ENCODE measurements at regions not wholly inside any gene's neighbourhood (a gene's known extent, or its start where the extent isn't known, plus 50 kb on each side); places are given as distances from the start of the nearest gene placed in this dataset.

DNA sequence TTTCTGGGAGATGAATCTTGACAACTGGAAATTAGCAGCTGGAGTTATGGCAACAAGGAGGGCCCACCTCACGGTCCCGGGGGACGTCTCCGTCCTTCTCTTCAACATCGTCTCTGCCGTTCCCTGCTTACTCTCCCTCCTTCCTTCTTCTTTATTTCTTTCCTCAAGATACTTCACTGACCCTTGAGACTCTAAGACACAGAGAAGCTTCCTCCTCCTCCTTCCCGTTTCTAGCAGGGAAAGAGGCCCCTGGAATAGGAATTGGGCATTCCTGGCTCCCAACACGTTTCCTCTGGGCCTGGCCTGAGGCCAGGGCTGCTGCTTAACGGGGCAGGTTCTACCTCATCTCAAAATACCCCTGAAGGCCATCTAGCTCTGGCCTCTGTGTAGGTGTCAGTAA lies 189.9 kb upstream of the GMDS start:
- Histone ChIP-seq H3K27ac (ENCODE audit: low read depth in 2 of 2, low read length in 2 of 2) (no peak overlapping the region), H3K27me3 (ENCODE audit: control insufficient read depth, insufficient read depth, low read length) (no peaks in the 10 kb centered on the region), H3K36me3 (ENCODE audit: control insufficient read depth in 2 of 3, insufficient read depth in 3 of 3, low read length in 3 of 3) (no peaks in the 10 kb centered on the region), H3K4me3 (ENCODE audit: low read length in 3 of 3) (no peak overlapping the region), H3K9ac (ENCODE audit: low read length in 3 of 3) (no peak overlapping the region), H3K4me1 (ENCODE audit: control insufficient read depth in 2 of 3, insufficient read depth in 2 of 3, low read depth in 1 of 3, low read length in 3 of 3) (peaks cover 0 to 7% (median 0%) of the 10 kb centered on the region in 3 donors), H3K9me3 (ENCODE audit: control insufficient read depth in 2 of 3, insufficient read depth in 1 of 3, low read length in 3 of 3) (no peaks in the 10 kb centered on the region)
- TF ChIP-seq CTCF (IDR thresholded peaks at IDR 0.05; ENCODE audit: borderline replicate concordance, extremely low read depth, insufficient read depth), result no peak
- DNase-seq (no peak), FAIRE-seq (no peak)
- intact Hi-C loops (cut with DNase I), result no loop called here

GRCh38 chr6:2434912-2435311 lies 189.5 kb upstream of the GMDS start:
- FAIRE-seq, result no peak
- Histone ChIP-seq H3K9me3 (ENCODE audit: control insufficient read depth in 2 of 3, insufficient read depth in 1 of 3, low read length in 3 of 3) (no peaks in the 10 kb centered on the region), H3K27ac (ENCODE audit: low read depth in 2 of 2, low read length in 2 of 2) (peak overlapping the region in 1 of 2 donors; percentile 65), H3K4me3 (ENCODE audit: low read length in 3 of 3) (no peak overlapping the region), H3K36me3 (ENCODE audit: control insufficient read depth in 2 of 3, insufficient read depth in 3 of 3, low read length in 3 of 3) (no peaks in the 10 kb centered on the region), H3K9ac (ENCODE audit: low read length in 3 of 3) (no peak overlapping the region), H3K4me1 (ENCODE audit: control insufficient read depth in 2 of 3, insufficient read depth in 2 of 3, low read depth in 1 of 3, low read length in 3 of 3) (peaks cover 0 to 7% (median 0%) of the 10 kb centered on the region in 3 donors), H3K27me3 (ENCODE audit: control insufficient read depth, insufficient read depth, low read length) (no peaks in the 10 kb centered on the region)
- TF ChIP-seq CTCF (IDR thresholded peaks at IDR 0.05; ENCODE audit: borderline replicate concordance, extremely low read depth, insufficient read depth), result no peak
- intact Hi-C loops (cut with DNase I), result no loop called here
- DNase-seq, result peak in 2 of 5 donors; percentile 43 to 48

GRCh38 chr6:2434116-2434515 lies 188.7 kb upstream of the GMDS start:
- no peak overlapping the region for H3K9ac ChIP-seq (ENCODE audit: low read length in 3 of 3)
- DNase-seq (peak; percentile 70 to 94 (median 77)), FAIRE-seq (no peak)
- no peaks in the 10 kb centered on the region for H3K9me3 ChIP-seq (ENCODE audit: control insufficient read depth in 2 of 3, insufficient read depth in 1 of 3, low read length in 3 of 3)
- H3K4me1 ChIP-seq (ENCODE audit: control insufficient read depth in 2 of 3, insufficient read depth in 2 of 3, low read depth in 1 of 3, low read length in 3 of 3), result peaks cover 0 to 7% (median 0%) of the 10 kb centered on the region in 3 donors
- no peak for TF ChIP-seq CTCF (IDR thresholded peaks at IDR 0.05; ENCODE audit: borderline replicate concordance, extremely low read depth, insufficient read depth)
- no peaks in the 10 kb centered on the region for H3K36me3 ChIP-seq (ENCODE audit: control insufficient read depth in 2 of 3, insufficient read depth in 3 of 3, low read length in 3 of 3)
- H3K27me3 ChIP-seq (ENCODE audit: control insufficient read depth, insufficient read depth, low read length), result no peaks in the 10 kb centered on the region
- H3K4me3 ChIP-seq (ENCODE audit: low read length in 3 of 3), result no peak overlapping the region
- peak overlapping the region; percentile 76 to 89 for H3K27ac ChIP-seq (ENCODE audit: low read depth in 2 of 2, low read length in 2 of 2)
- intact Hi-C loops (cut with DNase I), result no loop called here

GRCh38 chr6:2433711-2434110 lies 188.3 kb upstream of the GMDS start:
- peak in 1 of 5 donors; percentile 68 for DNase-seq
- no peak for TF ChIP-seq CTCF (IDR thresholded peaks at IDR 0.05; ENCODE audit: borderline replicate concordance, extremely low read depth, insufficient read depth)
- Histone ChIP-seq H3K27ac (ENCODE audit: low read depth in 2 of 2, low read length in 2 of 2) (peak overlapping the region; percentile 76 to 89), H3K36me3 (ENCODE audit: control insufficient read depth in 2 of 3, insufficient read depth in 3 of 3, low read length in 3 of 3) (no peaks in the 10 kb centered on the region), H3K9ac (ENCODE audit: low read length in 3 of 3) (no peak overlapping the region), H3K4me3 (ENCODE audit: low read length in 3 of 3) (no peak overlapping the region), H3K9me3 (ENCODE audit: control insufficient read depth in 2 of 3, insufficient read depth in 1 of 3, low read length in 3 of 3) (no peaks in the 10 kb centered on the region), H3K27me3 (ENCODE audit: control insufficient read depth, insufficient read depth, low read length) (no peaks in the 10 kb centered on the region), H3K4me1 (ENCODE audit: control insufficient read depth in 2 of 3, insufficient read depth in 2 of 3, low read depth in 1 of 3, low read length in 3 of 3) (peaks cover 0 to 7% (median 0%) of the 10 kb centered on the region in 3 donors)
- intact Hi-C loops (cut with DNase I), result no loop called here
- FAIRE-seq, result no peak

Measured in kidney (tissue), 13 donors.